ENCODE measurements at regions not wholly inside any gene's neighbourhood (a gene's known extent, or its start where the extent isn't known, plus 50 kb on each side); places are given as distances from the start of the nearest gene placed in this dataset.
A peak's percentile ranks its signal among the peaks of the same experiment; 100 is the strongest.

DNA sequence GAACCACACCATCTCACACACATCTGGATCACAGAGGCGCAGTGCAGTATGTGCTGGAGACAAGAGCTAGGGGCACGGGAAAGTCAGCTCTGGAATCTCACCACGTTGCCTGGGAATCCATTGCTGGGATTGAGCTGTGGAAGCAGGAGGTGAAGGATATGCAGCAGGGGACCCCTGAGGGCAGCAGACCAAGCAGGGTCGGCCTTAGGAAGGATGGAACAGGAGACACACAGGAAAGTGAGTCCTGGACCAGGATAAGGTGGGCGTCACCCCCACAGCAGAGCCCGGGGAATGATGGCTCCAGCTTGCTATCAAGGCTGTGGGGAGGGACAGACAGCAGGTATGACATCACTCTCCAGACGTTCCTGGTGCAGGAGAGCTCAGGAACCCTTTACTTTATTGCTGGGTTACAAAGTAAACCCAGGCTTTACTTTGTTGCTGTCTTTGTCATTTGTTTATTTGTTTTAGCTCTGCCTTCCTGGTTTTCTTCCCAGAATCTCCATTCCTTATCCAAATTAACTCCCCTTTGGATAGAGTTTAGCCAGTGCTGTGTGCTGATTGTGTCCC, 329.8 kb upstream of the MYT1L start:
- DNase-seq (no peak), ATAC-seq (no peak)
- H3K4me1 Mint-ChIP-seq: no peaks in the 10 kb centered on the region
- no peak overlapping the region for H3K27ac Mint-ChIP-seq
- intact Hi-C loops (cut with micrococcal nuclease): no loop called here
- no peaks in the 10 kb centered on the region for H3K27me3 Mint-ChIP-seq (ENCODE audit: low read depth in 2 of 2)
- Histone ChIP-seq H3K27me3 (ENCODE audit: control insufficient read depth, insufficient read depth, low read length) (no peaks in the 10 kb centered on the region), H3K36me3 (ENCODE audit: control insufficient read depth, insufficient read depth, low read length) (no peaks in the 10 kb centered on the region), H3K4me1 (ENCODE audit: control insufficient read depth, insufficient read depth, low read length) (no peaks in the 10 kb centered on the region), H3K27ac (ENCODE audit: low read length) (no peak overlapping the region), H3K9me3 (ENCODE audit: control insufficient read depth, insufficient read depth, low read length) (peaks cover 6% of the 10 kb centered on the region), H3K4me3 (ENCODE audit: low read length) (no peak overlapping the region)
- TF ChIP-seq, protein P1, sequence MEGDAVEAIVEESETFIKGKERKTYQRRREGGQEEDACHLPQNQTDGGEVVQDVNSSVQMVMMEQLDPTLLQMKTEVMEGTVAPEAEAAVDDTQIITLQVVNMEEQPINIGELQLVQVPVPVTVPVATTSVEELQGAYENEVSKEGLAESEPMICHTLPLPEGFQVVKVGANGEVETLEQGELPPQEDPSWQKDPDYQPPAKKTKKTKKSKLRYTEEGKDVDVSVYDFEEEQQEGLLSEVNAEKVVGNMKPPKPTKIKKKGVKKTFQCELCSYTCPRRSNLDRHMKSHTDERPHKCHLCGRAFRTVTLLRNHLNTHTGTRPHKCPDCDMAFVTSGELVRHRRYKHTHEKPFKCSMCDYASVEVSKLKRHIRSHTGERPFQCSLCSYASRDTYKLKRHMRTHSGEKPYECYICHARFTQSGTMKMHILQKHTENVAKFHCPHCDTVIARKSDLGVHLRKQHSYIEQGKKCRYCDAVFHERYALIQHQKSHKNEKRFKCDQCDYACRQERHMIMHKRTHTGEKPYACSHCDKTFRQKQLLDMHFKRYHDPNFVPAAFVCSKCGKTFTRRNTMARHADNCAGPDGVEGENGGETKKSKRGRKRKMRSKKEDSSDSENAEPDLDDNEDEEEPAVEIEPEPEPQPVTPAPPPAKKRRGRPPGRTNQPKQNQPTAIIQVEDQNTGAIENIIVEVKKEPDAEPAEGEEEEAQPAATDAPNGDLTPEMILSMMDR (IDR thresholded peaks at IDR 0.05): no peak
- WGBS (ENCODE audit: insufficient coverage): 83% methylated on average over 7 of the region's 7 CpGs
- H3K36me3 Mint-ChIP-seq: no peaks in the 10 kb centered on the region
- no peak overlapping the region for H3K4me3 Mint-ChIP-seq
- H3K9me3 Mint-ChIP-seq: no peaks in the 10 kb centered on the region

DNA sequence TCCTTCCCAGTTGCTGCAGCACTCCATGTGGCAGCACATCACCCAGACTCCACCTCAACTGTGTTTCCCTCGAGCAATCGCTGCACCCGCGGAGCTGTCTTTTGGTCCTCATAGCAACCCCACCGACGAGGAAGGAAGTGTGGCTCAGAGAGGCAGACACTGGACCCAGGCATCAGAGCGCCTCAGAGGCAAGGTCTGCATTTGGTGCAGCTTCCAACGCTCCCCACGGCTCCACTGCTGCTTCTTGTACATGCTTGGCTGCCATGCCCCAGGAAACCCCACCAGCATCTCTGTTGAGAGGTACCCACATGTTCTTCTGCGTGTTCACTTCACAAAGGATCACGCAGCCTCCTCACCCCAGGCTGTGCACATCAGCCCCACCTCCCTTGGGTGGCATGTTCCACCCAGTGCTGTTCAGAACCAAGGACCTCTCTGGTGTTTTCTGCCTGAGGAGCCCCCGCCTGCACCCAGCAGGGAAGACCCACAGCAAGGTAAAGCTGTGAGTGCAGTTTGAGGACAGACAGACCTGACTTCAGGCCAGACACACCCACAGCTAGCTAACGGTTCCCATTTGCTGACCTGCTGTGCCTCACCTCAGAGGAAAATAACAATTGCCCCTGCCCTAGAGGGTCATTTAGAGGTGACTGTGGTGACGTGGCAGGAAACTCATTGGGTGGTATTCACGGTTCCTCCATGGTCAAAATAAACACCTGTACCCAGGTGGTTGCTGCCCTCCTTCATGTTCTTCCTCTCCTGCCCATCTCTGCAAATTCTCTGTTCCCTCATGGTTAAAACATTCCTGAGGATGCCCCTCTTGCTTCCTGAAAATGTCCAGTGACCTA, 326.3 kb upstream of the MYT1L start:
- TF ChIP-seq, protein P1 (IDR thresholded peaks at IDR 0.05): no peak
- no peak overlapping the region for H3K4me3 ChIP-seq (ENCODE audit: low read length)
- Mint-ChIP-seq H3K4me3 (no peak overlapping the region), H3K27ac (no peak overlapping the region), H3K36me3 (no peaks in the 10 kb centered on the region), H3K9me3 (no peaks in the 10 kb centered on the region), H3K27me3 (ENCODE audit: low read depth in 2 of 2) (no peaks in the 10 kb centered on the region), H3K4me1 (no peaks in the 10 kb centered on the region)
- H3K27ac ChIP-seq (ENCODE audit: low read length): no peak overlapping the region
- intact Hi-C loops (cut with micrococcal nuclease): no loop called here
- no peaks in the 10 kb centered on the region for H3K27me3 ChIP-seq (ENCODE audit: control insufficient read depth, insufficient read depth, low read length)
- no peak for ATAC-seq
- 44% methylated on average over 15 of the region's 15 CpGs for WGBS (ENCODE audit: insufficient coverage)
- peaks cover 6% of the 10 kb centered on the region for H3K9me3 ChIP-seq (ENCODE audit: control insufficient read depth, insufficient read depth, low read length)
- DNase-seq: peak in 1 of 2 donors; percentile 23
- H3K36me3 ChIP-seq (ENCODE audit: control insufficient read depth, insufficient read depth, low read length): no peaks in the 10 kb centered on the region
- no peaks in the 10 kb centered on the region for H3K4me1 ChIP-seq (ENCODE audit: control insufficient read depth, insufficient read depth, low read length)

DNA sequence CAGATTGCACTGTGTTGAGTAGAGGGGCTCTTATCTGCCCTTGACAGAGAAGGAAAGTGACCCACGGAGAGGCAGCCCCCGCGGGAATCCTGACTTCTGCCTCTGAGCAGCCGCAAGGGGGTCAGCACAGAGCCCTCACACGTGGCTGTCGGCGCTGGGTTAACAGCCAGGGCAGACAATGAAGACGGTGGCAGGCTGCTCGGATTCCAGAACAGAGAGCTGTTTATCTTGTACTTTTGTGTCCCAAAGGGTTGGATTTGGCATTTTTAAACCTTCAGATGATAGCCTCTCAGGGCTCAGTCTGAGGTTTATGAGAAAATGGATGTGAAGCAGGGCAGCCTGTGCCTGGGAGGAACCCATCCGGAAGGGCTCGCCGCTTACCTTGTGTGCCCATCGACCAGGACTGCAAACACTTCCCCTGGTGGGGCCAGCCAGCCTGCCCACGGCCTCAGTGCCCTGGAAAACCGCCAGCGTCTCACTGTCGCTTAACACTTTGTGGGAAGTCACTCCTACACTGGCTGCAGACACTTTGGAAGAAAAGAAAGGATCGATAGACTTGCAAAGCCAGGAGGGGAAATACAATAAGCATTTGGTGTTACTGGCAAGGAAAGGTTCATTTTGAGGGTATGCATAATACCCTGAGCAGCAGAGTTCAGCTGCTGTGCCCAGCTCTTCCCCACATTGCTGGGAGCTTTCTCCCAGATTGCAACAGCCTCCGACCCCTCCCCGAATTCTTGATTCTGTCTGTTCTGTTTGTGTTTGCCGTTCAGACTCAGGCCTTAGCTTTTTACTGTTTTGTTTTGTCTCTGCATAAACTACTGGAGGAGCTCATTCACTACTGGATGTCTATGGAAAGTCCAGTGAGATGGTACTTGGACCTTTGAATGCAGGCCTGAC, 325.3 kb upstream of the MYT1L start:
- H3K27ac Mint-ChIP-seq: no peak overlapping the region

More for the DNA sequence above, 325.3 kb upstream of the MYT1L start:
- no peaks in the 10 kb centered on the region for H3K27me3 ChIP-seq (ENCODE audit: control insufficient read depth, insufficient read depth, low read length)
- TF ChIP-seq, protein P1 (IDR thresholded peaks at IDR 0.05): no peak
- peaks cover 6% of the 10 kb centered on the region for H3K9me3 ChIP-seq (ENCODE audit: control insufficient read depth, insufficient read depth, low read length)
- WGBS (ENCODE audit: insufficient coverage): 62% methylated on average over 21 of the region's 21 CpGs
- H3K36me3 ChIP-seq (ENCODE audit: control insufficient read depth, insufficient read depth, low read length): no peaks in the 10 kb centered on the region
- H3K4me3 ChIP-seq (ENCODE audit: low read length): no peak overlapping the region
- DNase-seq: no peak
- Mint-ChIP-seq H3K9me3 (no peaks in the 10 kb centered on the region), H3K27me3 (ENCODE audit: low read depth in 2 of 2) (no peaks in the 10 kb centered on the region), H3K36me3 (no peaks in the 10 kb centered on the region), H3K4me3 (no peak overlapping the region), H3K4me1 (no peaks in the 10 kb centered on the region)
- H3K27ac ChIP-seq (ENCODE audit: low read length): no peak overlapping the region
- no peaks in the 10 kb centered on the region for H3K4me1 ChIP-seq (ENCODE audit: control insufficient read depth, insufficient read depth, low read length)
- no peak for ATAC-seq
- intact Hi-C loops (cut with micrococcal nuclease): no loop called here
